ENCODE measurements at regions not wholly inside any gene's neighbourhood (a gene's known extent, or its start where the extent isn't known, plus 50 kb on each side); places are given as distances from the start of the nearest gene placed in this dataset.

DNA sequence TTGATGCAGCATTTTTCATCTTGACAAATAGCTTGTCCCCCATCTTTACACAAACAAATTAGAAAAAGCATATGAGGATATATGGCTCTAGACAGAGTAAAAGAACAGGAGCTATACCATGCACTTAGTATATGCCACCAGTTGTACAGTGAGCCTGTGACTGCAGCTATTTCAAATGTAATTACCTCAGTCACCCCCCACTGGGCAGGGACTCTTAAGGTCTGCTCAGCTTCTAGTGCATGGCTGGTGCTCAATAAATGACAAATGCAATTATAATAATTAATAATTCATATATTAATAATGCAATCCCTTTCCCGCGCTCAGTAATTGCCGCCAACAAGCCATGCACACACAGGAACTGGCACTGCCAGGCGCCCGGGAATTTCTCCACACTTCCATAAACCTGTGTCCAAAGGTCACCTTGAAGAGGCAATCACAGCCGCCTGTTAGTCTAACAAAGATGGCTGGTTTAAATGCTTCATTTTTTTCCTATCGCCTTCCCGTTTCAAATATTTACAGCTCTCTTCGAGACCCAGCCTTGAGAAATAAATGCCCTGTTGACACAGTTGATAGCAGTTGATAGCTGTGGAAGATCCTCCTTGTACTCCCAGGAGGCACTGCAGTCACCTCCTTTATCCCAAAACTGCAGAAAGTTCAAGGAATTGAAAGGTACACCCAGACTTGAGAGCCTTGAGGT is 156.6 kb downstream of the INO80D start (continued):
- no peak for TF ChIP-seq REST (IDR thresholded peaks at IDR 0.05; ENCODE audit: low read depth)

GRCh38 chr2:205925373-205926337 is 160.3 kb downstream of the INO80D start:
- ChIA-PET POLR2A (no interaction called here), RAD21 (ENCODE audit: low non-redundant PET in 1 of 2, low total read pairs in 2 of 2, uncharacterized antibody in 2 of 2, unreplicated experiment in 2 of 2) (interaction anchor here in 1 of 2 experiments (0.6 kb wide), 1 partner anchor 19 kb away, joined by 3 read pairs; no protein-coding TSS in a partner anchor), CTCF (interaction anchor here (0.5 to 1.8 kb wide), 13 partner anchors 9 to 1213 kb away, joined by 3 to 14 read pairs (median 8); no protein-coding TSS in a partner anchor)
- no peak overlapping the region for H3K27ac ChIP-seq (ENCODE audit: low read depth, low read length)
- no peak for DNase-seq (ENCODE audit: low read depth, low spot score)
- H3K79me2 ChIP-seq (ENCODE audit: insufficient read depth, low read length): no peaks in the 10 kb centered on the region
- H3K9ac ChIP-seq (ENCODE audit: low read length): no peak overlapping the region
- intact Hi-C loops (cut with micrococcal nuclease): loop anchor here (2.0 to 10.0 kb wide), 6 partner anchors 149 to 1821 kb away; no protein-coding TSS in a partner anchor
- H3K4me2 ChIP-seq (ENCODE audit: low read length): peak overlapping the region; percentile 69
- no TSS peak for BruUV-seq (replicated peaks)
- TF ChIP-seq EGR1 (IDR thresholded peaks at IDR 0.05; ENCODE audit: low read depth) (0 out of 2 replicates have a peak, but pooled peaks have one; percentile 36), CTCF (IDR thresholded peaks at IDR 0.05 in 2 of 3, conservative IDR thresholded peaks at IDR 0.05 in 1 of 3; ENCODE audit: borderline replicate concordance in 1 of 3, insufficient read depth in 1 of 3, low read depth in 2 of 3, low read length in 2 of 3) (peak; percentile 85 to 93 (median 90)), RAD21 (IDR thresholded peaks at IDR 0.05; ENCODE audit: low read depth) (peak; percentile 95), YY1 (IDR thresholded peaks at IDR 0.05; ENCODE audit: extremely low read depth, insufficient replicate concordance, low read depth, low read length) (peak; percentile 50)
- TF ChIP-seq, protein P1, sequence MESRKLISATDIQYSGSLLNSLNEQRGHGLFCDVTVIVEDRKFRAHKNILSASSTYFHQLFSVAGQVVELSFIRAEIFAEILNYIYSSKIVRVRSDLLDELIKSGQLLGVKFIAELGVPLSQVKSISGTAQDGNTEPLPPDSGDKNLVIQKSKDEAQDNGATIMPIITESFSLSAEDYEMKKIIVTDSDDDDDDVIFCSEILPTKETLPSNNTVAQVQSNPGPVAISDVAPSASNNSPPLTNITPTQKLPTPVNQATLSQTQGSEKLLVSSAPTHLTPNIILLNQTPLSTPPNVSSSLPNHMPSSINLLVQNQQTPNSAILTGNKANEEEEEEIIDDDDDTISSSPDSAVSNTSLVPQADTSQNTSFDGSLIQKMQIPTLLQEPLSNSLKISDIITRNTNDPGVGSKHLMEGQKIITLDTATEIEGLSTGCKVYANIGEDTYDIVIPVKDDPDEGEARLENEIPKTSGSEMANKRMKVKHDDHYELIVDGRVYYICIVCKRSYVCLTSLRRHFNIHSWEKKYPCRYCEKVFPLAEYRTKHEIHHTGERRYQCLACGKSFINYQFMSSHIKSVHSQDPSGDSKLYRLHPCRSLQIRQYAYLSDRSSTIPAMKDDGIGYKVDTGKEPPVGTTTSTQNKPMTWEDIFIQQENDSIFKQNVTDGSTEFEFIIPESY (IDR thresholded peaks at IDR 0.05; ENCODE audit: extremely low read depth, insufficient replicate concordance, low read length): no peak
- peak; percentile 99 for ATAC-seq
- no peaks in the 10 kb centered on the region for H3K9me3 ChIP-seq (ENCODE audit: control insufficient read depth in 1 of 2, insufficient read depth in 1 of 2, low read depth in 1 of 2, low read length in 2 of 2)
- H3K27me3 ChIP-seq (ENCODE audit: insufficient read depth, low read length): peaks cover 25% of the 10 kb centered on the region
- peaks cover 0 to 8% of the 10 kb centered on the region in 2 experiments; a peak in 2 of 4 replicates for H3K4me1 ChIP-seq (ENCODE audit: control insufficient read depth in 1 of 2, insufficient read depth in 2 of 2, low read length in 2 of 2)
- H3K4me3 ChIP-seq (replicated peaks in 1 of 2; ENCODE audit: low read depth in 1 of 2, low read length in 2 of 2): peak overlapping the region; percentile 9 to 19; a peak in 1 of 4 replicates
- H3K9me2 ChIP-seq (ENCODE audit: insufficient read depth): no peaks in the 10 kb centered on the region
- no peaks in the 10 kb centered on the region for H3K36me3 ChIP-seq (ENCODE audit: control insufficient read depth in 1 of 2, insufficient read depth in 2 of 2, low read length in 2 of 2)
- H2AFZ ChIP-seq (ENCODE audit: low read depth, low read length, poor library complexity, severe bottlenecking): peak overlapping the region; percentile 80
- H4K20me1 ChIP-seq (ENCODE audit: insufficient read depth): no peaks in the 10 kb centered on the region

All from HCT116 (cell line).